A549 (cell line): ENCODE measurements at regions not wholly inside any gene's neighbourhood (a gene's known extent, or its start where the extent isn't known, plus 50 kb on each side); places are given as distances from the start of the nearest gene placed in this dataset.

Source experiments
- ATAC-seq, 2 experiments: fragments of 200-7000 bp in 1 of 2; fragments of >200 bp in 1 of 2; cut with Nextera tagmentation in 1 of 2; cut with Tn5 transposase in 1 of 2; 3 replicates each; pipeline versions ENCODE4 v1.8.0 to v1.9.1; 2018 to 2020; ENCODE audit warnings: mild to moderate bottlenecking in 1 of 2, moderate library complexity in 1 of 2
- CTCF ChIA-PET: fragments of 300-600 bp; sonication (Branson Sonifier 250); formaldehyde crosslinking; extraction: SDS; loops from one replicate; lab custom pipeline; 2021; ENCODE audit warnings: antibody characterized with exemption, inconsistent platforms; lab: Yijun Ruan, JAX
- POLR2A ChIA-PET: fragments of 350-600 bp; formaldehyde crosslinking; extraction: SDS; loops from one replicate; lab custom pipeline; 2021; ENCODE audit warnings: antibody characterized with exemption, inconsistent platforms; lab: Yijun Ruan, JAX
- DNase-seq, 2 experiments: peaks; one replicate each; pipeline versions ENCODE4 v3.0.0 to v3.0.0-alpha.2; 2011 to 2016; ENCODE audit warnings: low read depth in 1 of 2, low spot score in 1 of 2
- FAIRE-seq: peaks from 2 replicates; lab custom pipeline; 2011; peaks lifted over from hg19 to GRCh38; lab: Jason Lieb, UNC
- H3K27ac ChIP-seq, 2 experiments: fragments of >200 bp; sonication (Bioruptor Twin); formaldehyde crosslinking; 3 replicates each; pipeline ENCODE4 v1.5.1; 2016 to 2017
- H3K4me1 ChIP-seq: fragments of >200 bp; sonication (Bioruptor Twin); formaldehyde crosslinking; 3 replicates; pipeline ENCODE4 v1.6.1; 2016
- H3K4me2 ChIP-seq: fragments of >200 bp; sonication (Bioruptor Twin); formaldehyde crosslinking; 3 replicates; pipeline ENCODE4 v1.6.1; 2016
- H3K4me3 ChIP-seq: fragments of >200 bp; sonication (Bioruptor Twin); formaldehyde crosslinking; 3 replicates; pipeline ENCODE4 v1.5.1; 2016
- H3K9me3 ChIP-seq: fragments of >200 bp; sonication (Bioruptor Twin); formaldehyde crosslinking; 3 replicates; pipeline ENCODE4 v1.6.1; 2016
- ATOH8 ChIP-seq: fragments of 250-450 bp; sonication (Bioruptor Pico); IDR thresholded peaks from 2 replicates; pipeline ENCODE4 v1.5.0; 2020; ENCODE audit warnings: low read depth, mild to moderate bottlenecking, moderate library complexity
- BCL3 ChIP-seq: fragments of >200 bp; sonication (Bioruptor Twin); formaldehyde crosslinking; IDR thresholded peaks from 3 replicates; pipeline ENCODE4 v1.6.1; 2016
- CBX8 ChIP-seq: fragments of 200-600 bp; sonication (generic); IDR thresholded peaks from 2 replicates; pipeline ENCODE4 v1.6.1; 2016
- CEBPB ChIP-seq, 2 experiments: fragments of >200 bp in 1 of 2; sonication (Bioruptor Twin) in 1 of 2; formaldehyde crosslinking in 1 of 2; IDR thresholded peaks; 2 replicates each; pipeline ENCODE4 v1.6.1; 2012 to 2016
- E2F6 ChIP-seq: IDR thresholded peaks from 2 replicates; pipeline ENCODE4 v1.6.1; 2012; ENCODE audit warnings: low read depth, borderline replicate concordance
- EHMT2 ChIP-seq: fragments of 200-600 bp; sonication (generic); IDR thresholded peaks from 2 replicates; pipeline ENCODE4 v1.6.1; 2016; ENCODE audit warnings: antibody characterized with exemption, low read depth, mild to moderate bottlenecking, moderate library complexity
- ELK1 ChIP-seq: fragments of 150-350 bp; IDR thresholded peaks from 2 replicates; pipeline ENCODE4 v1.6.1; 2014; ENCODE audit warnings: low read depth, mild to moderate bottlenecking, low read length
- ESRRA ChIP-seq: fragments of 150-350 bp; IDR thresholded peaks from 2 replicates; pipeline ENCODE4 v1.6.1; 2014; ENCODE audit warnings: mild to moderate bottlenecking, low read length, borderline replicate concordance
- HEYL ChIP-seq: fragments of 250-450 bp; sonication (Bioruptor Pico); IDR thresholded peaks from 2 replicates; pipeline ENCODE4 v1.8.0; 2021; ENCODE audit warnings: mild to moderate bottlenecking, moderate library complexity
- HMGXB4 ChIP-seq: fragments of 250-450 bp; sonication (Bioruptor Pico); IDR thresholded peaks from 2 replicates; pipeline ENCODE4 v1.5.0; 2021; ENCODE audit warnings: mild to moderate bottlenecking, moderate library complexity, borderline replicate concordance
- MAZ ChIP-seq: fragments of 150-350 bp; IDR thresholded peaks from 2 replicates; pipeline ENCODE4 v1.6.1; 2014; ENCODE audit warnings: antibody characterized with exemption, low read depth, low read length, borderline replicate concordance
- MYC ChIP-seq: IDR thresholded peaks from 2 replicates; pipeline ENCODE4 v1.6.1; 2012; ENCODE audit warnings: mild to moderate bottlenecking, inconsistent platforms, low read length, improper control_type of control experiment, borderline replicate concordance
- NFE2L2 ChIP-seq: fragments of 150-350 bp; conservative IDR thresholded peaks from 2 replicates; pipeline ENCODE4 v1.6.1; 2014; ENCODE audit warnings: low read length
- PBX3 ChIP-seq: IDR thresholded peaks from 2 replicates; pipeline ENCODE4 v1.6.1; 2012
- PHF8 ChIP-seq: fragments of 200-600 bp; sonication (generic); IDR thresholded peaks from 2 replicates; pipeline ENCODE4 v1.6.1; 2016; ENCODE audit warnings: low read depth, mild to moderate bottlenecking, antibody characterized with exemption, moderate library complexity, borderline replicate concordance
- RARB ChIP-seq: fragments of 250-450 bp; sonication (Bioruptor Pico); IDR thresholded peaks from 2 replicates; pipeline ENCODE4 v1.8.0; 2021; ENCODE audit warnings: mild to moderate bottlenecking, moderate library complexity
- REST ChIP-seq: fragments of 200-600 bp; sonication (generic); IDR thresholded peaks from 2 replicates; pipeline ENCODE4 v1.6.1; 2016; ENCODE audit warnings: antibody characterized with exemption, mild to moderate bottlenecking, moderate library complexity
- RNF2 ChIP-seq: fragments of 200-600 bp; sonication (generic); IDR thresholded peaks from 2 replicates; pipeline ENCODE4 v1.6.1; 2016; ENCODE audit warnings: low read depth, mild to moderate bottlenecking, antibody characterized with exemption, moderate library complexity, borderline replicate concordance
- ZFP36 ChIP-seq: fragments of 450-650 bp; IDR thresholded peaks from 2 replicates; pipeline ENCODE4 v1.6.1; 2014; ENCODE audit warnings: borderline replicate concordance; ENCODE audit not compliant: partially characterized antibody
- ZSCAN20 ChIP-seq: fragments of 250-450 bp; sonication (Bioruptor Pico); IDR thresholded peaks from 2 replicates; pipeline ENCODE4 v1.8.0; 2022; ENCODE audit warnings: mild to moderate bottlenecking, moderate library complexity
- WGBS: methylation state at CpG from one replicate; pipeline ENCODE4 v1.1.6; 2017; ENCODE audit errors: missing lambda C conversion rate; 5-methylcytosine and 5-hydroxymethylcytosine counted together

GRCh38 chr6:2524090-2524489 is 226.6 kb downstream of the MYLK4 start (continued):
- TF ChIP-seq RARB: no peak

- TF ChIP-seq ZFP36 (no peak), PHF8 (no peak), REST (no peak), MAZ (no peak), NFE2L2 (no peak), CBX8 (no peak), ATOH8 (CRISPR knock-in tag) (no peak), ZSCAN20 (CRISPR knock-in tag) (no peak), ESRRA (no peak), CEBPB (IDR thresholded peaks at IDR 0.05) (no peak), MYC (no peak), E2F6 (no peak), ELK1 (no peak), PBX3 (no peak), BCL3 (no peak), HMGXB4 (CRISPR knock-in tag) (no peak), HEYL (CRISPR knock-in tag) (no peak), RNF2 (no peak), EHMT2 (no peak)
- no peak for DNase-seq
- Histone ChIP-seq H3K27ac (no peak overlapping the region), H3K9me3 (peaks cover 19% of the 10 kb centered on the region), H3K4me2 (no peak overlapping the region), H3K4me3 (no peak overlapping the region), H3K4me1 (no peaks in the 10 kb centered on the region; the same call in 2 of the 3 replicates)
- WGBS: 73% methylated on average over 3 of the region's 3 CpGs
- FAIRE-seq: no peak
- ChIA-PET CTCF (no interaction called here), POLR2A (no interaction called here)
- no peak for ATAC-seq
These were observed 227.7 kb downstream of the MYLK4 start for GRCh38 chr6:2523061-2523460.
